DOHH2 (cell line): ENCODE measurements at regions not wholly inside any gene's neighbourhood (a gene's known extent, or its start where the extent isn't known, plus 50 kb on each side); places are given as distances from the start of the nearest gene placed in this dataset.

Source experiments
- H3F3A ChIP-seq: fragments of 200-600 bp; sonication (generic), shearing (Covaris generic); 2 replicates; pipeline ENCODE4 v1.6.0; 2016; ENCODE audit warnings: antibody characterized with exemption, mild to moderate bottlenecking; ENCODE audit not compliant: control insufficient read depth, insufficient read depth
- H3K27ac ChIP-seq: fragments of 200-600 bp; sonication (generic); 2 replicates; pipeline ENCODE4 v1.5.1; 2014; ENCODE audit warnings: low read depth, mild to moderate bottlenecking, low read length, moderate library complexity
- H3K27me3 ChIP-seq: fragments of 200-600 bp; sonication (generic); 2 replicates; pipeline ENCODE4 v1.6.1; 2014; ENCODE audit warnings: mild to moderate bottlenecking, low read length, mixed read lengths; ENCODE audit not compliant: control insufficient read depth
- H3K36me3 ChIP-seq: fragments of 200-600 bp; sonication (generic); 2 replicates; pipeline ENCODE4 v1.6.1; 2014; ENCODE audit warnings: mild to moderate bottlenecking, low read length, moderate library complexity, mixed read lengths; ENCODE audit not compliant: control insufficient read depth
- H3K4me1 ChIP-seq: fragments of 200-600 bp; sonication (generic); 2 replicates; pipeline ENCODE4 v1.6.1; 2014; ENCODE audit warnings: mild to moderate bottlenecking, low read length, mixed read lengths; ENCODE audit not compliant: control insufficient read depth
- H3K4me2 ChIP-seq: fragments of 200-600 bp; sonication (generic); 2 replicates; pipeline ENCODE4 v1.6.0; 2014; ENCODE audit warnings: mild to moderate bottlenecking, low read length, moderate library complexity
- H3K4me3 ChIP-seq: fragments of 200-600 bp; sonication (generic); 2 replicates; pipeline ENCODE4 v1.5.1; 2014; ENCODE audit warnings: mild to moderate bottlenecking, low read length, mixed read lengths
- H3K79me2 ChIP-seq: fragments of 200-600 bp; sonication (generic); 2 replicates; pipeline ENCODE4 v1.6.1; 2014; ENCODE audit warnings: mild to moderate bottlenecking, low read length, mixed read lengths; ENCODE audit not compliant: control insufficient read depth
- H3K9me2 ChIP-seq: fragments of 200-600 bp; sonication (generic); replicated peaks from 2 replicates; pipeline ENCODE4 v1.6.1; 2014; ENCODE audit warnings: mild to moderate bottlenecking, low read length, mixed read lengths; ENCODE audit not compliant: control insufficient read depth
- H3K9me3 ChIP-seq: fragments of 200-600 bp; sonication (generic); 2 replicates; pipeline ENCODE4 v1.6.1; 2014; ENCODE audit warnings: antibody characterized with exemption, low read length, mixed read lengths; ENCODE audit not compliant: control insufficient read depth, insufficient read depth
- H4K20me1 ChIP-seq: fragments of 200-600 bp; sonication (generic); 2 replicates; pipeline ENCODE4 v1.6.0; 2014; ENCODE audit warnings: low read depth, mild to moderate bottlenecking, antibody characterized with exemption, low read length, moderate library complexity; ENCODE audit not compliant: control insufficient read depth, insufficient read depth
- EZH2phosphoT487 ChIP-seq: fragments of 200-600 bp; sonication (generic); IDR thresholded peaks from 2 replicates; pipeline ENCODE4 v1.6.1; 2017; ENCODE audit warnings: borderline replicate concordance, mild to moderate bottlenecking, antibody characterized with exemption, low read length, moderate library complexity, mixed read lengths
- TF ChIP-seq, protein P1 (sequence below): fragments of 200-600 bp; sonication (generic); IDR thresholded peaks from one replicate; pipeline ENCODE4 v1.5.1; 2014; ENCODE audit warnings: antibody characterized with exemption, mild to moderate bottlenecking, low read depth, low read length; ENCODE audit not compliant: poor library complexity, severe bottlenecking

DNA sequence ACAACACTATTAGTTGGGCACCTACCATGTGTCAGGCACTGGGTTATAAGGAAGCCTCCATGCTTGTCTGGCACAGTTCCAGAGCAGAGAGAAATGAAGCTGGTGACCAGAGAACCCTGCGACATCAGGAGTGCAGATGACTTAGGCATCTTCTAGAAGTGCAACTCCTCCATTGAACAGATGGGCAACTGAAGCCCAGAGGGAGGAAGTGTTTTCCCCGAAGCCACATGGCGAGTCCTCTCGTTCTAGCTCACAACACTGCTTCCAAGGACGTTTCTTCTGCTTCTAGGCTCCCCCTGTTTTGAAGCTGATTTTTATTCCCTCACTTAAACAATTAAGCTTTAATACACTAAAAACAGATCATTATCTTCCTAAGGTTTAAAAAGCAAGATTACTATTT is 109.8 kb upstream of the SYT13 start:
- TF ChIP-seq, protein P1, sequence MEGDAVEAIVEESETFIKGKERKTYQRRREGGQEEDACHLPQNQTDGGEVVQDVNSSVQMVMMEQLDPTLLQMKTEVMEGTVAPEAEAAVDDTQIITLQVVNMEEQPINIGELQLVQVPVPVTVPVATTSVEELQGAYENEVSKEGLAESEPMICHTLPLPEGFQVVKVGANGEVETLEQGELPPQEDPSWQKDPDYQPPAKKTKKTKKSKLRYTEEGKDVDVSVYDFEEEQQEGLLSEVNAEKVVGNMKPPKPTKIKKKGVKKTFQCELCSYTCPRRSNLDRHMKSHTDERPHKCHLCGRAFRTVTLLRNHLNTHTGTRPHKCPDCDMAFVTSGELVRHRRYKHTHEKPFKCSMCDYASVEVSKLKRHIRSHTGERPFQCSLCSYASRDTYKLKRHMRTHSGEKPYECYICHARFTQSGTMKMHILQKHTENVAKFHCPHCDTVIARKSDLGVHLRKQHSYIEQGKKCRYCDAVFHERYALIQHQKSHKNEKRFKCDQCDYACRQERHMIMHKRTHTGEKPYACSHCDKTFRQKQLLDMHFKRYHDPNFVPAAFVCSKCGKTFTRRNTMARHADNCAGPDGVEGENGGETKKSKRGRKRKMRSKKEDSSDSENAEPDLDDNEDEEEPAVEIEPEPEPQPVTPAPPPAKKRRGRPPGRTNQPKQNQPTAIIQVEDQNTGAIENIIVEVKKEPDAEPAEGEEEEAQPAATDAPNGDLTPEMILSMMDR, result no peak
- TF ChIP-seq EZH2phosphoT487, result no peak
- Histone ChIP-seq H3K36me3 (no peaks in the 10 kb centered on the region), H3K79me2 (no peaks in the 10 kb centered on the region), H3K4me2 (no peak overlapping the region), H4K20me1 (no peaks in the 10 kb centered on the region), H3K9me2 (no peaks in the 10 kb centered on the region), H3K27ac (no peak overlapping the region), H3K9me3 (no peaks in the 10 kb centered on the region), H3F3A (no peaks in the 10 kb centered on the region), H3K4me3 (no peak overlapping the region), H3K4me1 (no peaks in the 10 kb centered on the region), H3K27me3 (no peaks in the 10 kb centered on the region)

DNA sequence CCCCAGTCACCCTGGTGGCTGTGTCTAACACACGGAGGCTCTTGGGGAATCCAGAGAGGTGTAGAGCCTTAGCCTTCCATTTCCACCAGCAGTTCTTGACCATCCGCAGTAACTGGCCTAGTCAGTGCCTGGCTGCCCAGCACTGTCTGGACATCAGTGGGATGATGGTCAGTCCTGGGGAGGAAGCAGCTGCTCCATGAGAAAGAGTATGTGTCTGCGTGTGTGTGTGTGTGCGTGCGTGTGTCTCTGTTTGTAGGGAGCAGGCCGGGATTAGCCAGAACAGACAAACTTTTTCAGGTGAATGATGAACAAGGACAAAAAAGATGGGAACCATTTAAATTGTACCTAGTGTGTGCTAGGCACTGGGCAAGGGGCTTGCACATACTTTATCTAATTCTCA is 109.3 kb upstream of the SYT13 start:
- no peaks in the 10 kb centered on the region for H3K4me1 ChIP-seq
- no peaks in the 10 kb centered on the region for H3F3A ChIP-seq

GRCh38 chr11:45394294-45395085 is 108.3 kb upstream of the SYT13 start:
- Histone ChIP-seq H3K9me2 (no peaks in the 10 kb centered on the region), H3K27ac (no peak overlapping the region), H3K9me3 (no peaks in the 10 kb centered on the region), H4K20me1 (no peaks in the 10 kb centered on the region), H3K4me2 (no peak overlapping the region), H3F3A (no peaks in the 10 kb centered on the region), H3K4me1 (no peaks in the 10 kb centered on the region), H3K79me2 (no peaks in the 10 kb centered on the region), H3K4me3 (no peak overlapping the region), H3K36me3 (no peaks in the 10 kb centered on the region), H3K27me3 (no peaks in the 10 kb centered on the region)
- TF ChIP-seq, protein P1, result no peak
- TF ChIP-seq EZH2phosphoT487, result no peak

More for the DNA sequence above, 109.3 kb upstream of the SYT13 start:
- Histone ChIP-seq H3K27ac (no peak overlapping the region), H3K36me3 (no peaks in the 10 kb centered on the region), H3K9me3 (no peaks in the 10 kb centered on the region), H3K4me2 (no peak overlapping the region), H3K79me2 (no peaks in the 10 kb centered on the region), H3K4me3 (no peak overlapping the region), H3K27me3 (no peaks in the 10 kb centered on the region), H3K9me2 (no peaks in the 10 kb centered on the region), H4K20me1 (no peaks in the 10 kb centered on the region)
- TF ChIP-seq, protein P1, result no peak
- no peak for TF ChIP-seq EZH2phosphoT487
